GM19467 (cell line): ENCODE measurements at regions not wholly inside any gene's neighbourhood (a gene's known extent, or its start where the extent isn't known, plus 50 kb on each side); places are given as distances from the start of the nearest gene placed in this dataset.
A peak's percentile ranks its signal among the peaks of the same experiment; 100 is the strongest.
"Not testable (repeated sequence)": the region's sequence is repeated elsewhere in the genome, so short reads cannot be mapped to it uniquely, and the experiment has no call there.

Experiments
- ATAC-seq: cut with Tn5 transposase; IDR thresholded peaks from one replicate; pipeline ENCODE4 v1.9.1; 2021; ENCODE audit warnings: mild to moderate bottlenecking, moderate library complexity; ENCODE audit not compliant: unreplicated experiment

- peak; percentile 72 for ATAC-seq
Measured at GRCh38 chr1:195278644-195279043, 1329.6 kb downstream of the KCNT2 start.

GRCh38 chr1:195275710-195276109 lies 1332.5 kb downstream of the KCNT2 start:
- no peak for ATAC-seq

GRCh38 chr1:195251900-195252299 lies 1356.3 kb downstream of the KCNT2 start:
- ATAC-seq: no peak

GRCh38 chr1:195243492-195243891 lies 1364.7 kb downstream of the KCNT2 start:
- no peak for ATAC-seq

- ATAC-seq: no peak
Measured at GRCh38 chr1:195241066-195241465, 1367.2 kb downstream of the KCNT2 start.

GRCh38 chr1:195238313-195238712 lies 1369.9 kb downstream of the KCNT2 start:
- ATAC-seq: no peak

GRCh38 chr1:195236991-195237889 lies 1371.0 kb downstream of the KCNT2 start:
- no peak for ATAC-seq

GRCh38 chr1:195218428-195219212 lies 1389.6 kb downstream of the KCNT2 start:
- no peak for ATAC-seq

GRCh38 chr1:195202241-195202640 lies 1406.0 kb downstream of the KCNT2 start:
- ATAC-seq: no peak

GRCh38 chr1:195200772-195201171 lies 1407.5 kb downstream of the KCNT2 start:
- no peak for ATAC-seq

- ATAC-seq: no peak
Measured at GRCh38 chr1:195197116-195197515, 1411.1 kb downstream of the KCNT2 start.

- ATAC-seq: peak; percentile 96
Measured at GRCh38 chr1:195195423-195196057, 1412.7 kb downstream of the KCNT2 start.

- ATAC-seq: no peak
Measured at GRCh38 chr1:195193134-195193533, 1415.1 kb downstream of the KCNT2 start.

GRCh38 chr1:195188821-195189220 lies 1419.4 kb downstream of the KCNT2 start:
- no peak for ATAC-seq

GRCh38 chr1:195186544-195186943 lies 1421.7 kb downstream of the KCNT2 start:
- ATAC-seq: no peak

GRCh38 chr1:195185736-195186135 lies 1422.5 kb downstream of the KCNT2 start:
- no peak for ATAC-seq

GRCh38 chr1:195185321-195185720 lies 1422.9 kb downstream of the KCNT2 start:
- no peak for ATAC-seq

- ATAC-seq: no peak
Measured at GRCh38 chr1:195173753-195174152, 1434.5 kb downstream of the KCNT2 start.

- not testable (repeated sequence) for ATAC-seq
Measured at GRCh38 chr1:195159795-195160194, 1448.4 kb downstream of the KCNT2 start.

- no peak for ATAC-seq
Measured at GRCh38 chr1:195158091-195158490, 1450.1 kb downstream of the KCNT2 start.

- no peak for ATAC-seq
Measured at GRCh38 chr1:195153107-195153506, 1455.1 kb downstream of the KCNT2 start.
